IgD-negative memory B cell (primary cell): ENCODE measurements at regions not wholly inside any gene's neighbourhood (a gene's known extent, or its start where the extent isn't known, plus 50 kb on each side); places are given as distances from the start of the nearest gene placed in this dataset.

Experiments
- H3K27ac Mint-ChIP-seq, 3 donors: one replicate each; pipeline ENCODE4 v1.8.0; 2020 to 2022; ENCODE audit warnings: mild to moderate bottlenecking in 3 of 3, mixed read lengths in 3 of 3, moderate library complexity in 1 of 3
- H3K27me3 Mint-ChIP-seq: one replicate; pipeline ENCODE4 v1.8.0; 2021; ENCODE audit warnings: mixed read lengths
- H3K36me3 Mint-ChIP-seq: one replicate; pipeline ENCODE4 v1.8.0; 2020; ENCODE audit warnings: mild to moderate bottlenecking, mixed read lengths
- H3K4me1 Mint-ChIP-seq, 3 donors: one replicate each; pipeline ENCODE4 v1.8.0; 2020 to 2022; ENCODE audit warnings: mixed read lengths in 3 of 3, mild to moderate bottlenecking in 1 of 3
- H3K4me3 Mint-ChIP-seq, 4 donors: one replicate each; pipeline ENCODE4 v1.8.0; 2020 to 2022; ENCODE audit warnings: mild to moderate bottlenecking in 4 of 4, mixed read lengths in 4 of 4, moderate library complexity in 3 of 4
- H3K9me3 Mint-ChIP-seq, 3 donors: one replicate each; pipeline ENCODE4 v1.8.0; 2020 to 2021; ENCODE audit warnings: mixed read lengths in 3 of 3, mild to moderate bottlenecking in 1 of 3

- no peaks in the 10 kb centered on the region for H3K9me3 Mint-ChIP-seq
- no peaks in the 10 kb centered on the region for H3K4me1 Mint-ChIP-seq
- peaks cover 6% of the 10 kb centered on the region for H3K36me3 Mint-ChIP-seq
- H3K4me3 Mint-ChIP-seq, result no peak overlapping the region
- no peak overlapping the region for H3K27ac Mint-ChIP-seq
- peaks cover 3% of the 10 kb centered on the region for H3K27me3 Mint-ChIP-seq
These were observed 72.0 kb upstream of the S1PR1 start for GRCh38 chr1:101164776-101165175.

- no peaks in the 10 kb centered on the region for H3K4me1 Mint-ChIP-seq
- peaks cover 3% of the 10 kb centered on the region for H3K27me3 Mint-ChIP-seq
- H3K36me3 Mint-ChIP-seq, result peaks cover 6% of the 10 kb centered on the region
- H3K9me3 Mint-ChIP-seq, result no peaks in the 10 kb centered on the region
- H3K4me3 Mint-ChIP-seq, result no peak overlapping the region
- peak overlapping the region in 1 of 3 donors; percentile 6 for H3K27ac Mint-ChIP-seq
These were observed 73.8 kb upstream of the S1PR1 start for GRCh38 chr1:101162736-101163735.

DNA sequence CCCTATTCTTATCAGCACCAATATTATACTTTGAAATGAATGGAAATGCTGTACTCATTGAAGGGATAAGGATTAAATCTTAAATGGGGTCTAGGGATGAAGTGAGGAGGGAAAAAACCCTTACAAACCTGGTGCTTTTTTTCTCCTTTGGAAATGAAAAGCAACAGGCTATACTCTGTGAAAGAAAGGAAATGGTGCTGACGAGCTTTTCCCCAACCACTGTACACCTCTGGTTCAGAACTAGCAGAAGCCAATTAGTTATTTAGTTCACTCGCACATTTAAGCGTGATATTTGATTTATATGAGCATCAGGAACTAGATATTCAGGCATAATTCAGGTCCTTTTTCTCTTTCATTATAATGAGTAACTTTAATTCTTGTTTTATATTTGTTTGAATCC, 74.5 kb upstream of the S1PR1 start:
- Mint-ChIP-seq H3K27me3 (peaks cover 3% of the 10 kb centered on the region), H3K36me3 (peaks cover 6% of the 10 kb centered on the region), H3K9me3 (no peaks in the 10 kb centered on the region), H3K4me3 (no peak overlapping the region), H3K4me1 (no peaks in the 10 kb centered on the region), H3K27ac (no peak overlapping the region)

DNA sequence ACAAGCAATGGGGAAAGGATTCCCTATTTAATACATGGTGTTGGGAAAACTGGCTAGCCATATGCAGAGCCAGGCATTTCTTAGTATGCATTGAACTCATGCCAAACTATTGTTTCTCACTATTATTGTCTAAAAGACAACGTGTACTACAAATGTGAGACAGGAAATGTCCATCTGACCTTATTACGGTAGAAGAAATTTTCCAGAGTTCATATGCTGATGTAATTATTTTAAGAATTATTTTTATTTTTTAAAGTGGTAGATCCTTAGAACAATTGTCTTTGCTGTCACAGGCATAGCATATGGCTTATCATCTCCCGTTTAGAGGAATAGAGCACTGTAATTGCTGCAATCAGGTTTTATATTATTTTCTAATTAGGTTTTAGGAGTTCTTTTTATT, 75.2 kb upstream of the S1PR1 start:
- H3K9me3 Mint-ChIP-seq, result no peaks in the 10 kb centered on the region
- no peak overlapping the region for H3K27ac Mint-ChIP-seq
- no peak overlapping the region for H3K4me3 Mint-ChIP-seq
- H3K36me3 Mint-ChIP-seq, result peaks cover 6% of the 10 kb centered on the region
- no peaks in the 10 kb centered on the region for H3K4me1 Mint-ChIP-seq
- H3K27me3 Mint-ChIP-seq, result peaks cover 3% of the 10 kb centered on the region

DNA sequence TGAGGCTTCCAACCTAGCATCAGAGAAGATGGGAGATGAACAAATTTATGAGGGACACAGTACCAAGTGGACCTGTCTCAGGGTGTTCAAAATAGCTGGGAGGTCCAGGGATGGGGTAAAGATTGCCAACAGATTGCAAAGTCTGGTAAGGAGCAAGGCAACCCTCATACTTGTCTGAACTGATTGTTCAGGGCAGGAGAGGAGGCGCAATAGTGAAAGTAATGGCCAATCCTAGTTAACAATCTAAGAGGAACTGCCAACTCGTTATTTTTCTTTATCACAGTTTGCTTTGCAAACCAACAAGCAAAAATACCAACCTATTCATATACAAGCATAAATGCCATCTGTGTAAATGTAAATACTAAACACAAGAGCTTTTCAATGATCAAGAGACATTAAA, 78.4 kb upstream of the S1PR1 start:
- no peak overlapping the region for H3K27ac Mint-ChIP-seq
- no peaks in the 10 kb centered on the region for H3K4me1 Mint-ChIP-seq
- no peaks in the 10 kb centered on the region for H3K9me3 Mint-ChIP-seq
- H3K36me3 Mint-ChIP-seq, result peaks cover 2% of the 10 kb centered on the region
- H3K4me3 Mint-ChIP-seq, result no peak overlapping the region
- H3K27me3 Mint-ChIP-seq, result peaks cover 3% of the 10 kb centered on the region

DNA sequence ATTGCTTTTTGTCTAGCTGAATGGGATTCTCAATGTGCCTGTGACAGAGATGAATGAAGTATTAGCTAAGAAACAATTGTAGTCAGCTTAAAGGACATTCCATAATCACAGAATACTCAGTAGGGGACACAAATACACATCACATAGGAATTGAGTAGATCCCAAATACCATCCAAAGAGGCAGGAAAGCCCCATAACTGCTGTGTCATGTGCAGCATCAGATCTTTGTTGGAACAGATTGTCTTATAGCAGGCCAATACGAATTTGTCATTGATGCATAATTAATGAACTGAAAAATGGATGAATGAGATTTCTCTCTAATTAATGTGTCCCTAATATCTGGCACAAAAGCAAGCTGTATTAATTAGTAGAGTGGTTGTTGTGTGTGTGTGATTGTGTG, 82.3 kb upstream of the S1PR1 start:
- peak overlapping the region in 1 of 3 donors; percentile 69 for H3K27ac Mint-ChIP-seq
- no peaks in the 10 kb centered on the region for H3K27me3 Mint-ChIP-seq
- H3K36me3 Mint-ChIP-seq, result peaks cover 2% of the 10 kb centered on the region
- H3K4me3 Mint-ChIP-seq, result no peak overlapping the region
- H3K4me1 Mint-ChIP-seq, result no peaks in the 10 kb centered on the region
- no peaks in the 10 kb centered on the region for H3K9me3 Mint-ChIP-seq

GRCh38 chr1:101153692-101154091, 83.1 kb upstream of the S1PR1 start:
- Mint-ChIP-seq H3K4me1 (no peaks in the 10 kb centered on the region), H3K9me3 (no peaks in the 10 kb centered on the region), H3K27me3 (no peaks in the 10 kb centered on the region), H3K27ac (no peak overlapping the region), H3K36me3 (peaks cover 2% of the 10 kb centered on the region), H3K4me3 (no peak overlapping the region)

- no peak overlapping the region for H3K4me3 Mint-ChIP-seq
- no peaks in the 10 kb centered on the region for H3K27me3 Mint-ChIP-seq
- H3K4me1 Mint-ChIP-seq, result no peaks in the 10 kb centered on the region
- H3K27ac Mint-ChIP-seq, result peak overlapping the region in 1 of 3 donors; percentile 77
- H3K36me3 Mint-ChIP-seq, result peaks cover 2% of the 10 kb centered on the region
- H3K9me3 Mint-ChIP-seq, result no peaks in the 10 kb centered on the region
These were observed 84.2 kb upstream of the S1PR1 start for GRCh38 chr1:101152633-101153032.

- Mint-ChIP-seq H3K36me3 (peaks cover 2% of the 10 kb centered on the region), H3K27ac (no peak overlapping the region), H3K27me3 (no peaks in the 10 kb centered on the region), H3K4me3 (no peak overlapping the region), H3K9me3 (no peaks in the 10 kb centered on the region), H3K4me1 (no peaks in the 10 kb centered on the region)
These were observed 85.5 kb upstream of the S1PR1 start for GRCh38 chr1:101151286-101151685.

GRCh38 chr1:101150670-101151069, 86.1 kb upstream of the S1PR1 start:
- Mint-ChIP-seq H3K27me3 (peaks cover 1% of the 10 kb centered on the region), H3K9me3 (no peaks in the 10 kb centered on the region), H3K4me3 (no peak overlapping the region), H3K4me1 (peaks cover 0 to 1% (median 0%) of the 10 kb centered on the region in 3 donors), H3K36me3 (peaks cover 2% of the 10 kb centered on the region), H3K27ac (no peak overlapping the region)

GRCh38 chr1:101150266-101150665, 86.6 kb upstream of the S1PR1 start:
- Mint-ChIP-seq H3K27ac (no peak overlapping the region), H3K4me3 (no peak overlapping the region), H3K9me3 (no peaks in the 10 kb centered on the region), H3K4me1 (peaks cover under 1 to 2% (median 2%) of the 10 kb centered on the region in 3 donors), H3K27me3 (peaks cover 1% of the 10 kb centered on the region), H3K36me3 (peaks cover 2% of the 10 kb centered on the region)

DNA sequence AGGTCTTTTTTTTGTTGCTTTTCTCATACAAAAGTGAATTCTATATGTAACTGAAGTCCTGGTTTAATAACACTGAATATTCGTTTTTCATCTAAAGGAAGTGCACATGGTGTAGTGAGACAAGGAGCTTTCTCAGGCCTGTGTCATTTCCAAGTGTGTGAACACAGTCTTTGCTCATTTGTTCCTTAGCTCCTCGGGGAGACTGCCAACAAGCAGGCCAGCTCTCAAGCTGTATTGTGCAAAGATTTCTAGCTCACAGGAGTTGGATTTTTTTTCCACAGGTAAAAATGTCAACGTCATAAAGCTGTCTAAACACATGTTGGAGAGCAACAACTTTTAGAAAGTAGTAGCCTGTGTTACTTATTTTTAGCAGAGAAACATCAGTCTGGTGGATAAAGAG, 87.8 kb upstream of the S1PR1 start:
- no peaks in the 10 kb centered on the region for H3K9me3 Mint-ChIP-seq
- H3K4me3 Mint-ChIP-seq, result no peak overlapping the region
- H3K4me1 Mint-ChIP-seq, result peaks cover 6 to 11% (median 10%) of the 10 kb centered on the region in 3 donors
- H3K27ac Mint-ChIP-seq, result no peak overlapping the region
- peaks cover 1% of the 10 kb centered on the region for H3K27me3 Mint-ChIP-seq
- peaks cover 2% of the 10 kb centered on the region for H3K36me3 Mint-ChIP-seq

GRCh38 chr1:101147381-101147780, 89.4 kb upstream of the S1PR1 start:
- H3K4me3 Mint-ChIP-seq, result no peak overlapping the region
- peaks cover 6 to 11% (median 10%) of the 10 kb centered on the region in 3 donors for H3K4me1 Mint-ChIP-seq
- no peaks in the 10 kb centered on the region for H3K9me3 Mint-ChIP-seq
- H3K27me3 Mint-ChIP-seq, result peaks cover 1% of the 10 kb centered on the region
- H3K36me3 Mint-ChIP-seq, result peaks cover under 1% of the 10 kb centered on the region
- H3K27ac Mint-ChIP-seq, result no peak overlapping the region

DNA sequence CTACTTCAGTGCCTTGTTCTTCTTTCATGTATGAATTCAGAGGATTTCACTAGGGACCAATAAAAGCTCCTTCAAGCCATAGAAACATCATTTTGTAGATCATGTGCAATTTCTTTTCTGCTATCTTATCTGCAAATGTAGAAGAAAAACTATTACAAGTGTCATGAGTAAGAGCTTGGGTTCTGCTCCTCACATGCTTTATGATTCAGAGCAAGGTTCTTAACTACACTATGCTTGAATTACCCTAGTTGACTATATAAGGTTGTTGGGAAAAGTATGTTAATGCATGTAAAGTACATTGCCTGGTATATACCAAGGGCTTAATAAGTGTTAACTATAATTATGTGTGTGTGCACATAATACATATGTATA, 91.4 kb upstream of the S1PR1 start:
- no peaks in the 10 kb centered on the region for H3K9me3 Mint-ChIP-seq
- H3K36me3 Mint-ChIP-seq, result no peaks in the 10 kb centered on the region
- peaks cover 1% of the 10 kb centered on the region for H3K27me3 Mint-ChIP-seq
- peak overlapping the region in 1 of 4 donors; percentile 3 for H3K4me3 Mint-ChIP-seq
- H3K27ac Mint-ChIP-seq, result peak overlapping the region in 1 of 3 donors; percentile 14
- peaks cover 6 to 11% (median 10%) of the 10 kb centered on the region in 3 donors for H3K4me1 Mint-ChIP-seq

DNA sequence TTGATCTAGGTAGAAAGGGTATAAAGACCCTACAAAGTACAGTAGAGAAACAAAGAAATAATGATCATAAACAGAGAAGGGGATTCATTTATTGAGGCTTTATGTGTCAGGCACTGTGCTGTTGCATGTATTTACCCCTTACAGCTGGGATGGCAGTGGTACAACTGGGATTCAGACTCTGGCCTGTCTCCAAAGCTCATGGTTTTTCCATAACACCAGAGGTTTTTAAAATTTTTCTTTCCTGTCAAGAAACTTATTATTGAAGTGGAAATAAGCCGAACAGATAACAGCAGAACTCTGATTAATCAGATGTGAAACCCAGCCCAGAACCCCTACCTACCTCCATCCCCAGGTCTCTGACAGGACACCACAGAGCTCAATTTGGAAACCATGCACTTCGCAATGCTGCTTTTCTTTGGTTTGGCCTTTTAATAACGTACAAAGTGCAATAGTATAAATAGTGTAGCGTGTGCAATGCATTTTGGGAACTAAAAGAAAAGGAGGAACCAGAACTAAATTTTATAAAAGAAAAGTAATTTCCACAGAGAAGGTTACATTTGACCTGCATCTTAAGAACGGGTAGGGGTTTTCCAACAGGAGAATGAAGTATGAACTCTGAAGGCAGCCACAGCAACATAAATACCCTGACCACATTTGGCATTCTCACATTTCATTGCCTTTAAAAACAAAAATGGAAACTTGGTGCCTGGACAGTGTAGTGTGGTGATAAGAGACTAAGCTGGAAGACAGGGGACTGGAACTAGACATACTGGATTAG, 92.0 kb upstream of the S1PR1 start:
- Mint-ChIP-seq H3K27ac (peak overlapping the region in 1 of 3 donors; percentile 14), H3K9me3 (no peaks in the 10 kb centered on the region), H3K27me3 (peaks cover 1% of the 10 kb centered on the region), H3K4me3 (peak overlapping the region in 3 of 4 donors; percentile 12 to 82 (median 47)), H3K4me1 (peaks cover 6 to 11% (median 10%) of the 10 kb centered on the region in 3 donors), H3K36me3 (no peaks in the 10 kb centered on the region)
